NCI-H226 (cell line): ENCODE measurements at regions not wholly inside any gene's neighbourhood (a gene's known extent, or its start where the extent isn't known, plus 50 kb on each side); places are given as distances from the start of the nearest gene placed in this dataset.
"Not testable (repeated sequence)": the region's sequence is repeated elsewhere in the genome, so short reads cannot be mapped to it uniquely, and the experiment has no call there.

Experiments
- DNase-seq: peaks from one replicate; pipeline ENCODE4 v3.0.0-alpha.2; 2015

- DNase-seq: no peak
Measured at GRCh38 chr9:107852891-107853290, 363.3 kb upstream of the KLF4 start.

GRCh38 chr9:107850653-107851052 is 361.1 kb upstream of the KLF4 start:
- DNase-seq: no peak

- no peak for DNase-seq
Measured at GRCh38 chr9:107847978-107848964, 358.7 kb upstream of the KLF4 start.

GRCh38 chr9:107842530-107842929 is 353.0 kb upstream of the KLF4 start:
- DNase-seq: no peak

GRCh38 chr9:107841076-107841475 is 351.5 kb upstream of the KLF4 start:
- DNase-seq: no peak

GRCh38 chr9:107839371-107839770 is 349.8 kb upstream of the KLF4 start:
- DNase-seq: no peak

GRCh38 chr9:107838766-107839165 is 349.2 kb upstream of the KLF4 start:
- no peak for DNase-seq

GRCh38 chr9:107836300-107836699 is 346.7 kb upstream of the KLF4 start:
- no peak for DNase-seq

GRCh38 chr9:107833295-107833694 is 343.7 kb upstream of the KLF4 start:
- DNase-seq: no peak

- DNase-seq: no peak
Measured at GRCh38 chr9:107832871-107833270, 343.3 kb upstream of the KLF4 start.

GRCh38 chr9:107830479-107830878 is 340.9 kb upstream of the KLF4 start:
- DNase-seq: no peak

GRCh38 chr9:107827884-107828283 is 338.3 kb upstream of the KLF4 start:
- DNase-seq: no peak

- no peak for DNase-seq
Measured at GRCh38 chr9:107827304-107827703, 337.7 kb upstream of the KLF4 start.

GRCh38 chr9:107826688-107826983 is 337.1 kb upstream of the KLF4 start:
- not testable (repeated sequence) for DNase-seq

- no peak for DNase-seq
Measured at GRCh38 chr9:107824556-107824955, 335.0 kb upstream of the KLF4 start.

- no peak for DNase-seq
Measured at GRCh38 chr9:107819772-107820565, 330.4 kb upstream of the KLF4 start.

- not testable (repeated sequence) for DNase-seq
Measured at GRCh38 chr9:107818503-107818829, 328.9 kb upstream of the KLF4 start.

GRCh38 chr9:107817595-107818502 is 328.3 kb upstream of the KLF4 start:
- not testable (repeated sequence) for DNase-seq

- DNase-seq: no peak
Measured at GRCh38 chr9:107816561-107817021, 327.0 kb upstream of the KLF4 start.

- no peak for DNase-seq
Measured at GRCh38 chr9:107815782-107816560, 326.4 kb upstream of the KLF4 start.

- no peak for DNase-seq
Measured at GRCh38 chr9:107813287-107813686, 323.7 kb upstream of the KLF4 start.

- peak; percentile 3 for DNase-seq
Measured at GRCh38 chr9:107810461-107810961, 320.9 kb upstream of the KLF4 start.
